ENCODE measurements at regions not wholly inside any gene's neighbourhood (a gene's known extent, or its start where the extent isn't known, plus 50 kb on each side); places are given as distances from the start of the nearest gene placed in this dataset.

DNA sequence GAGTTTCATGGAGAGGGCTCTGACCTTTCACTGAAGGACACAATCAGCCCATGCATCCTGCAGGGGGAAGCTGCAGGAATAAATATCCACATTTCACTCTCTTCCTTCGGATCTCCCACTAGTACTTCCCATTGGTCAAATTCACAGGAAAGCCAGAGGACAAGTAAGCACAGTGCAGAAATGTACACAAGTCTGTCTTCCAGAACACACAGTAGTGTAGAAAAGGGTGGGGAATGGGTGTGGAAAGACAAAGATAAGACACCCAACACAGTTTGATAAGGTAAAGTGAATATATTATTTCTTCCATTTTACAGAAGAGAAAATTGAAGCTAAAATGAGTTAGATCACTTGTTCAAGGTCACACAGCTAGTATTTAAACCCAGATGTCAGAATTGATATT lies 81.1 kb upstream of the PCDH19 start (continued):
- no peak for TF ChIP-seq CEBPB (IDR thresholded peaks at IDR 0.05; ENCODE audit: low read depth)
- no peak for TF ChIP-seq YY1 (IDR thresholded peaks at IDR 0.05; ENCODE audit: extremely low read depth, insufficient replicate concordance, low read depth, low read length)
- TF ChIP-seq SIN3A (IDR thresholded peaks at IDR 0.05; ENCODE audit: low read depth) = no peak
- TF ChIP-seq POLR2A (IDR thresholded peaks at IDR 0.05; ENCODE audit: borderline replicate concordance, extremely low read depth, insufficient read depth, insufficient read length) = no peak

DNA sequence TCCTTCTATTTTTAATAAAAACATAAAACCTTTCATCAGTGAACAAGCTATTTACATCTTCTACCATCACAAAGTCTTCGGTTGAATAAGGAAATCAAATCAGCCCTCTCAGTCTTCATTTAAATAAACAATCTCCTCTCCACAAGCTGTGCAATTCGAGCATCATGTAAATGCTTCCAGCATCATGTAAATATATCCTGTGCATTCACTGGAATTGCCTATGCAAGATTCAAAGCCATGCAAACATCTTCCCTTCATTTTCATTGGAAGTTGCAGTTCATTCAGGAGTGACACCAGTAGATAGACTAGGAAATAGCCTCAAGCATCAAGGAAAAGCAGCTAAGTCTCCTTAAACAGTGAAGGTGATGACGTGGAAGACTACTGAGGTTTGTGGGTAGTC lies 77.7 kb upstream of the PCDH19 start:
- Histone ChIP-seq H3K36me3 (ENCODE audit: control insufficient read depth in 1 of 2, insufficient read depth in 2 of 2, low read length in 2 of 2) (no peaks in the 10 kb centered on the region), H3K9me3 (ENCODE audit: control insufficient read depth in 1 of 2, insufficient read depth in 1 of 2, low read depth in 1 of 2, low read length in 2 of 2) (no peaks in the 10 kb centered on the region), H3K27me3 (ENCODE audit: insufficient read depth, low read length) (no peaks in the 10 kb centered on the region), H3K4me2 (ENCODE audit: low read length) (no peak overlapping the region), H2AFZ (ENCODE audit: low read depth, low read length, poor library complexity, severe bottlenecking) (no peak overlapping the region), H3K4me3 (replicated peaks in 1 of 2; ENCODE audit: low read depth in 1 of 2, low read length in 2 of 2) (no peak overlapping the region), H4K20me1 (ENCODE audit: insufficient read depth) (no peaks in the 10 kb centered on the region), H3K27ac (ENCODE audit: low read depth, low read length) (no peak overlapping the region), H3K9me2 (ENCODE audit: insufficient read depth) (no peaks in the 10 kb centered on the region), H3K9ac (ENCODE audit: low read length) (no peak overlapping the region), H3K4me1 (ENCODE audit: control insufficient read depth in 1 of 2, insufficient read depth in 2 of 2, low read length in 2 of 2) (no peaks in the 10 kb centered on the region), H3K79me2 (ENCODE audit: insufficient read depth, low read length) (no peaks in the 10 kb centered on the region)
- TF ChIP-seq EGR1 (IDR thresholded peaks at IDR 0.05; ENCODE audit: low read depth) = no peak
- TF ChIP-seq ELF1 (IDR thresholded peaks at IDR 0.05; ENCODE audit: borderline replicate concordance, low read depth) = no peak
- no peak for TF ChIP-seq EZH2phosphoT487 (IDR thresholded peaks at IDR 0.05; ENCODE audit: borderline replicate concordance)
- TF ChIP-seq MAX (IDR thresholded peaks at IDR 0.05) = no peak
- no peak for TF ChIP-seq RAD21 (IDR thresholded peaks at IDR 0.05; ENCODE audit: low read depth)
- TF ChIP-seq ZFX (IDR thresholded peaks at IDR 0.05) = no peak
- TF ChIP-seq CTCF (IDR thresholded peaks at IDR 0.05 in 2 of 3, conservative IDR thresholded peaks at IDR 0.05 in 1 of 3; ENCODE audit: borderline replicate concordance in 1 of 3, insufficient read depth in 1 of 3, low read depth in 2 of 3, low read length in 2 of 3) = no peak
- TF ChIP-seq SRF (IDR thresholded peaks at IDR 0.05; ENCODE audit: low read depth) = no peak
- no peak for TF ChIP-seq ZNF274 (IDR thresholded peaks at IDR 0.05; ENCODE audit: low read depth, low read length)
- TF ChIP-seq POLR2A (IDR thresholded peaks at IDR 0.05; ENCODE audit: borderline replicate concordance, extremely low read depth, insufficient read depth, insufficient read length) = no peak
- TF ChIP-seq, protein P1, sequence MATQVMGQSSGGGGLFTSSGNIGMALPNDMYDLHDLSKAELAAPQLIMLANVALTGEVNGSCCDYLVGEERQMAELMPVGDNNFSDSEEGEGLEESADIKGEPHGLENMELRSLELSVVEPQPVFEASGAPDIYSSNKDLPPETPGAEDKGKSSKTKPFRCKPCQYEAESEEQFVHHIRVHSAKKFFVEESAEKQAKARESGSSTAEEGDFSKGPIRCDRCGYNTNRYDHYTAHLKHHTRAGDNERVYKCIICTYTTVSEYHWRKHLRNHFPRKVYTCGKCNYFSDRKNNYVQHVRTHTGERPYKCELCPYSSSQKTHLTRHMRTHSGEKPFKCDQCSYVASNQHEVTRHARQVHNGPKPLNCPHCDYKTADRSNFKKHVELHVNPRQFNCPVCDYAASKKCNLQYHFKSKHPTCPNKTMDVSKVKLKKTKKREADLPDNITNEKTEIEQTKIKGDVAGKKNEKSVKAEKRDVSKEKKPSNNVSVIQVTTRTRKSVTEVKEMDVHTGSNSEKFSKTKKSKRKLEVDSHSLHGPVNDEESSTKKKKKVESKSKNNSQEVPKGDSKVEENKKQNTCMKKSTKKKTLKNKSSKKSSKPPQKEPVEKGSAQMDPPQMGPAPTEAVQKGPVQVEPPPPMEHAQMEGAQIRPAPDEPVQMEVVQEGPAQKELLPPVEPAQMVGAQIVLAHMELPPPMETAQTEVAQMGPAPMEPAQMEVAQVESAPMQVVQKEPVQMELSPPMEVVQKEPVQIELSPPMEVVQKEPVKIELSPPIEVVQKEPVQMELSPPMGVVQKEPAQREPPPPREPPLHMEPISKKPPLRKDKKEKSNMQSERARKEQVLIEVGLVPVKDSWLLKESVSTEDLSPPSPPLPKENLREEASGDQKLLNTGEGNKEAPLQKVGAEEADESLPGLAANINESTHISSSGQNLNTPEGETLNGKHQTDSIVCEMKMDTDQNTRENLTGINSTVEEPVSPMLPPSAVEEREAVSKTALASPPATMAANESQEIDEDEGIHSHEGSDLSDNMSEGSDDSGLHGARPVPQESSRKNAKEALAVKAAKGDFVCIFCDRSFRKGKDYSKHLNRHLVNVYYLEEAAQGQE (IDR thresholded peaks at IDR 0.05; ENCODE audit: low read depth) = no peak
- TF ChIP-seq, protein P2, sequence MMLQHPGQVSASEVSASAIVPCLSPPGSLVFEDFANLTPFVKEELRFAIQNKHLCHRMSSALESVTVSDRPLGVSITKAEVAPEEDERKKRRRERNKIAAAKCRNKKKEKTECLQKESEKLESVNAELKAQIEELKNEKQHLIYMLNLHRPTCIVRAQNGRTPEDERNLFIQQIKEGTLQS (IDR thresholded peaks at IDR 0.05) = no peak
- no peak for TF ChIP-seq POLR2AphosphoS5 (IDR thresholded peaks at IDR 0.05; ENCODE audit: low read depth, low read length)
- no peak for TF ChIP-seq YY1 (IDR thresholded peaks at IDR 0.05; ENCODE audit: extremely low read depth, insufficient replicate concordance, low read depth, low read length)
- no peak for TF ChIP-seq TCF7L2 (IDR thresholded peaks at IDR 0.05; ENCODE audit: borderline replicate concordance, extremely low read depth, insufficient read depth, insufficient read length)
- no peak for TF ChIP-seq ZBTB33 (IDR thresholded peaks at IDR 0.05; ENCODE audit: extremely low read depth, insufficient replicate concordance, low read length)
- no peak for TF ChIP-seq SIN3A (IDR thresholded peaks at IDR 0.05; ENCODE audit: low read depth)
- DNase-seq (ENCODE audit: low read depth, low spot score) = no peak
- intact Hi-C loops (cut with micrococcal nuclease) = no loop called here
- CTCF ChIA-PET = no interaction called here
- ATAC-seq = no peak
- POLR2A ChIA-PET = no interaction called here
- BruUV-seq (replicated peaks) = no TSS peak
- RAD21 ChIA-PET (ENCODE audit: low non-redundant PET in 1 of 2, low total read pairs in 2 of 2, uncharacterized antibody in 2 of 2, unreplicated experiment in 2 of 2) = no interaction called here
